ENCODE measurements at regions not wholly inside any gene's neighbourhood (a gene's known extent, or its start where the extent isn't known, plus 50 kb on each side); places are given as distances from the start of the nearest gene placed in this dataset.

DNA sequence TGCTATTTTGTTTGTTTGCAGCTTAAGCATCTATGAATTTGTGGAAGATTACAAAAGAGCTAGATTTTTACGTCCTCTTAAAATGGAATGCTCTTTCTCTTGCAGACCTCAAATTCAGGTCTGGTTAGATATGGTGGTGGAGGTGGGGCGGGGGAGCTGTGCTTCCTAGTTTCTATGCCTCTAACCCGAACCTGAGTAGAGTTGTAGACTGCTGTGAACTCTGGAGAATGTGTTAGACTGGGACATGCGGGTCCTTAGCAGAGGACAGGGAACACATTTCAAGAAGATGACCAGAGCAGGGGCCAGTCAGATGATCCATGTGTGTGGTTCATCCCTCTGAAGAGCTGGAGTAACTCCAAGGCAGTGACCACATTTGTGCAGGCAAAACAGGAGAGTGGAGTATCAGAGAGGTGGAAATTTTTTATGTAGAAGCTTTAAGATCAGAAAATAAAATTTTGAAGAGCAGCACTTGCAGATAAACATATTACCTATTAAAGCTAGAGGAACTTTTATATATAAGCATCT, 154.9 kb downstream of the FAM174A start:
- no peak overlapping the region for H3K27ac Mint-ChIP-seq
- H3K36me3 Mint-ChIP-seq (ENCODE audit: low read depth) = no peaks in the 10 kb centered on the region
- H3K9me3 Mint-ChIP-seq = peaks cover 8% of the 10 kb centered on the region
- TF ChIP-seq, protein P1, sequence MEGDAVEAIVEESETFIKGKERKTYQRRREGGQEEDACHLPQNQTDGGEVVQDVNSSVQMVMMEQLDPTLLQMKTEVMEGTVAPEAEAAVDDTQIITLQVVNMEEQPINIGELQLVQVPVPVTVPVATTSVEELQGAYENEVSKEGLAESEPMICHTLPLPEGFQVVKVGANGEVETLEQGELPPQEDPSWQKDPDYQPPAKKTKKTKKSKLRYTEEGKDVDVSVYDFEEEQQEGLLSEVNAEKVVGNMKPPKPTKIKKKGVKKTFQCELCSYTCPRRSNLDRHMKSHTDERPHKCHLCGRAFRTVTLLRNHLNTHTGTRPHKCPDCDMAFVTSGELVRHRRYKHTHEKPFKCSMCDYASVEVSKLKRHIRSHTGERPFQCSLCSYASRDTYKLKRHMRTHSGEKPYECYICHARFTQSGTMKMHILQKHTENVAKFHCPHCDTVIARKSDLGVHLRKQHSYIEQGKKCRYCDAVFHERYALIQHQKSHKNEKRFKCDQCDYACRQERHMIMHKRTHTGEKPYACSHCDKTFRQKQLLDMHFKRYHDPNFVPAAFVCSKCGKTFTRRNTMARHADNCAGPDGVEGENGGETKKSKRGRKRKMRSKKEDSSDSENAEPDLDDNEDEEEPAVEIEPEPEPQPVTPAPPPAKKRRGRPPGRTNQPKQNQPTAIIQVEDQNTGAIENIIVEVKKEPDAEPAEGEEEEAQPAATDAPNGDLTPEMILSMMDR (IDR thresholded peaks at IDR 0.05) = no peak
- no peaks in the 10 kb centered on the region for H3K4me1 Mint-ChIP-seq (ENCODE audit: low read depth)
- no peak overlapping the region for H3K4me3 Mint-ChIP-seq
- no peak for DNase-seq
- no peaks in the 10 kb centered on the region; the same call in 1 of the 2 replicates for H3K27me3 Mint-ChIP-seq (ENCODE audit: insufficient read depth)

DNA sequence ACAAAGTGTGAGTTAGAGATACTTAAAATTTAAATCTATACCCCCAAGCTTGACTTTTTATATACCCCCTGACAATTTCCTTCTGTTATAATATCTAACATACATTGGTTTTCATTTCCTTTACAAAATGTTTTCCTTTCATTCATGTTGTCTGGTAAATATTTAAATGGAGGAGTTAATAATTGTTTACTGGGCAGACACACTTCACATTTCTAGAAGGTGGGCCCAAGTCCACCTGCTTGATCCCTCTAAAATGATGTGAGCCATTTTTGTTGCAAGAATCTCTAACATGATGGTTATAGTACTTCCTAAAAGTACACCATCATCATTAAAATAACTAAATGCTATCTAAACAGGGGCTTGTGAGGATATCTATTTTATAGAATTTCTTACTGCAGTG, 155.9 kb downstream of the FAM174A start:
- Mint-ChIP-seq H3K4me3 (no peak overlapping the region), H3K27ac (no peak overlapping the region), H3K9me3 (peaks cover 8% of the 10 kb centered on the region), H3K27me3 (ENCODE audit: insufficient read depth) (no peaks in the 10 kb centered on the region; the same call in 1 of the 2 replicates), H3K4me1 (ENCODE audit: low read depth) (no peaks in the 10 kb centered on the region), H3K36me3 (ENCODE audit: low read depth) (no peaks in the 10 kb centered on the region)
- DNase-seq = no peak
- TF ChIP-seq, protein P1 (IDR thresholded peaks at IDR 0.05) = no peak

DNA sequence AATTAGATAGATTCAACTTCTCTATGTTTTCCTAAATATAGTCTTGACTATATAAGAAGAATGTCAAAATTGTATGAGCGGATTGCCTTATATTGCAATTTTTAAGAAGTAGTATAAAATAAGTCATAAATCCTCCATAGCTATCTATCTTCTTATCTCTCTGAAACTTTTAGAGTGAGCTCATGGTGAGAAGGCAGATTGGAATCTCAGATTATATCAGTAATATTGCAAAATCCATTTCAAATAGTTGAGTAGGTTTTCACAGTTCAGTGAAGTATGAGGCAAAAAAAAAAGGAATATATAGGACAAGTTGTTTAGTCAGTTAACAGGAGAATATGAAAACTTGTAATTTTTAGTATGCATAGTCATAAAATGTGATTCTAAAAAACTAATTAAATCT, 156.4 kb downstream of the FAM174A start:
- H3K9me3 Mint-ChIP-seq = peaks cover 8% of the 10 kb centered on the region
- no peaks in the 10 kb centered on the region for H3K4me1 Mint-ChIP-seq (ENCODE audit: low read depth)
- no peak overlapping the region for H3K27ac Mint-ChIP-seq
- H3K36me3 Mint-ChIP-seq (ENCODE audit: low read depth) = no peaks in the 10 kb centered on the region
- H3K4me3 Mint-ChIP-seq = no peak overlapping the region
- TF ChIP-seq, protein P1 (IDR thresholded peaks at IDR 0.05) = no peak
- DNase-seq = no peak
- H3K27me3 Mint-ChIP-seq (ENCODE audit: insufficient read depth) = no peaks in the 10 kb centered on the region; the same call in 1 of the 2 replicates

DNA sequence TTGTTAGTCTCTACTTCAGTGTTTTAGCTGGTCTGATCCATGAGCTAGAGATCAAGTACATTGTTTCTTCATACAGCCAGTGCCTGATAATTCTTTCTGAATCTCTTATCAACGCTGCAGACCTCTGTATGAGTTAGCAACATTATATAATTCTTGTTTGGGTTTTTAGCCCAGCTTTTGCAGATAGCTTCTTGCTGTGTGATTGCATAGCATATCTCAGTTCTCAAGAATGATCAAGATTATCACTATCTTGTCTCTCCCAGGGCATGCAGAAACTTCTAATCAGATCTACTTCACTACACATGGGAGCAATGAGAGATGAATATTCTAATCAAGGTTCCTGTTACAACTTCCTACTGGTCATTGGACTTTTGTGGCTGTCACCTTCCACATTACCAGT, 158.3 kb downstream of the FAM174A start:
- Mint-ChIP-seq H3K4me3 (no peak overlapping the region), H3K27me3 (ENCODE audit: insufficient read depth) (no peaks in the 10 kb centered on the region; the same call in 1 of the 2 replicates), H3K27ac (no peak overlapping the region), H3K9me3 (peaks cover 7% of the 10 kb centered on the region; the same call in 1 of the 2 replicates), H3K36me3 (ENCODE audit: low read depth) (no peaks in the 10 kb centered on the region), H3K4me1 (ENCODE audit: low read depth) (no peaks in the 10 kb centered on the region)
- DNase-seq = no peak
- TF ChIP-seq, protein P1 (IDR thresholded peaks at IDR 0.05) = no peak

DNA sequence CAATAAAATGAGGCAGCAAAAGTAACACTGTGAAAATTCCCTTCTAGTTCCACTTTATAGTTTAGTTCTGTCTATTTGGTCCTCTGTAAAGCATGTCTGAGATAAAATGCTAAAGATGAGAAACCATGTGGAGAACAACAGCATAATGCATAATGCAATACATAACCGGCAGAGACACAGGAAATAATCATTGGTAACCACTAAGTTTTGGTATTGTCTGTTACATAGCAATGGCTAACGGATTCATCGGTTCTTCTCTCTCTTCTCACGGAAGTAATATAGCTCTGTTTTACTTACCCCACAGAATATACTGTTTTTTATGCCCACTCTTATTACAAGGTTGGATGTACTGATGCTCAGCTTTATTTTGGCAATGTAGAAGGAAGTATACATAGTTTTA, 158.9 kb downstream of the FAM174A start:
- Mint-ChIP-seq H3K4me1 (ENCODE audit: low read depth) (no peaks in the 10 kb centered on the region), H3K27ac (no peak overlapping the region), H3K27me3 (ENCODE audit: insufficient read depth) (no peaks in the 10 kb centered on the region; the same call in 1 of the 2 replicates), H3K9me3 (peaks cover 13% of the 10 kb centered on the region; the same call in 1 of the 2 replicates), H3K4me3 (no peak overlapping the region), H3K36me3 (ENCODE audit: low read depth) (no peaks in the 10 kb centered on the region)
- DNase-seq = no peak
- TF ChIP-seq, protein P1 (IDR thresholded peaks at IDR 0.05) = no peak

DNA sequence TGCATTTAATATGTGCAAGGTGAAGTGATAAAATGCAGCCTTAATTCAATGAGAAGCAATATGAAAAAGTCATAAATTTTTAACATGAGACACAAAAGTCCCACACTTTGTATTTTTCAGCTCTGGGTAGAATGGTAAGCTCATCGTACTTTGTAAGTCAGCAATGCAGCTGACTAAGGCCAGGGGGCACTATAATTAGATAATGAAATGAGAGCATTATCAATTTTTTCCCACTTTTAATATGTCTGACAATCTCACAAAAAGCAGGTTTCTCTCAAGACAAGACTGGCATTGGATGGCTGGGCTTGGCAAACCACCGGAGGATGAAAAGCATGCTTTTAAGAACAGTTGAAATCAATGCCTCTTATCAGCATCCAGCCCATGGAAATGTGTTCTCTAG, 162.8 kb downstream of the FAM174A start:
- Mint-ChIP-seq H3K27me3 (ENCODE audit: insufficient read depth) (no peaks in the 10 kb centered on the region), H3K4me1 (ENCODE audit: low read depth) (no peaks in the 10 kb centered on the region), H3K36me3 (ENCODE audit: low read depth) (no peaks in the 10 kb centered on the region)

More for the DNA sequence above, 162.8 kb downstream of the FAM174A start:
- Mint-ChIP-seq H3K4me3 (no peak overlapping the region), H3K27ac (no peak overlapping the region), H3K9me3 (peaks cover 32% of the 10 kb centered on the region)
- DNase-seq = no peak
- TF ChIP-seq, protein P1 (IDR thresholded peaks at IDR 0.05) = peak; percentile 20; the same call in 1 of the 2 replicates
